Activated CD8-positive, alpha-beta T cell treated with anti-CD3 and anti-CD28 coated beads, Interleukin-2, amount 10 ng/mL, durations not matched to agents 7 days and 5 days (primary cell): ENCODE measurements at regions not wholly inside any gene's neighbourhood (a gene's known extent, or its start where the extent isn't known, plus 50 kb on each side); places are given as distances from the start of the nearest gene placed in this dataset.

Experiments
- ATAC-seq: fragments of 150-1000 bp; cut with Tn5 transposase; one replicate; pipeline ENCODE4 v1.10.0; 2021; ENCODE audit warnings: moderate library complexity
- CTCF ChIA-PET: fragments of 350-600 bp; sonication (Branson Sonifier 250); formaldehyde crosslinking; loops from one replicate; lab custom pipeline; 2021; ENCODE audit warnings: antibody characterized with exemption; lab: Charles Lee
- POLR2A ChIA-PET: fragments of 350-600 bp; sonication (Branson Sonifier 250); formaldehyde crosslinking; loops from one replicate; lab custom pipeline; 2021; ENCODE audit warnings: antibody characterized with exemption; lab: Charles Lee
- DNase-seq: peaks from one replicate; pipeline ENCODE4 v3.0.0-alpha.2; 2020
- H3K27ac Mint-ChIP-seq: one replicate; pipeline ENCODE4 v1.8.0; 2021; ENCODE audit warnings: mild to moderate bottlenecking, mixed read lengths
- H3K27me3 Mint-ChIP-seq: one replicate; pipeline ENCODE4 v1.8.0; 2021; ENCODE audit warnings: low read depth, mixed read lengths
- H3K36me3 Mint-ChIP-seq: one replicate; pipeline ENCODE4 v1.8.0; 2021; ENCODE audit warnings: low read depth, mixed read lengths
- H3K4me1 Mint-ChIP-seq: one replicate; pipeline ENCODE4 v1.8.0; 2021; ENCODE audit warnings: low read depth, mixed read lengths
- H3K4me3 Mint-ChIP-seq: one replicate; pipeline ENCODE4 v1.8.0; 2021; ENCODE audit warnings: mild to moderate bottlenecking, mixed read lengths
- H3K9me3 Mint-ChIP-seq: one replicate; pipeline ENCODE4 v1.8.0; 2022; ENCODE audit warnings: mixed read lengths; ENCODE audit not compliant: insufficient read depth

DNA sequence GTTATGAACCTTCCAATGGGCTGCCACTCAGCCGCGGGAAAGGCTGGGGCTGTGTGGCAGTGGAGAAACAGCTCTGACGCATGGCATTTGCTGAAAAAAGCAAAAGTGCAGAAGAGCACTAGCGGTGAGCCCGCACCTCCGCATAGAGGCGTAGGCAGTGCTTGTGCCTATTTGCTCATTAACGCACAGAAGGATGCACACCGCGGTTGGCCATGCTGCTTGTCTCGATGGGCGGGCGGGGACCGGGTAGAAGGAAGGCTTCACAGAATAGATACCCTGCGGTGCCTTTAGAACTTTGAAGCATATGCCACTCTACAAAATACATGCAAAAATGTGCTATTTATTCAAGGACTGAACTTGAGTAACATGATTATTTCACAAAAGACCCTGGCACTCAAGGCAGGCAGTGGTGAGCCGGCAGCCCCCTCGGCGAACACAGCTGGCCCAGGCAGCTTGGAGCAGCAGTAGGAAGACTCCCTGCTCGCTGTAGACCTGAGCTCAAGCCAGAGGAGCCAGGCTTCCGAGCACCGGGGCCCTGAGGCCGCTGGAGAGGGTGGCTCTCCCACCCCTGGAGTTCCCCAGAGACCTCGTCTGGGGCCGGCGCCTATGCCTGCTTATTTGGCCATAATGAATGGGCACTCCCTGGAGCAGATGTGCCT, 71.5 kb downstream of the SIK1 start:
- Mint-ChIP-seq H3K4me3 (no peak overlapping the region), H3K4me1 (peaks cover 40% of the 10 kb centered on the region), H3K27me3 (no peaks in the 10 kb centered on the region), H3K36me3 (no peaks in the 10 kb centered on the region), H3K27ac (peak overlapping the region; percentile 6), H3K9me3 (no peaks in the 10 kb centered on the region)
- CTCF ChIA-PET: no interaction called here
- POLR2A ChIA-PET: no interaction called here
- DNase-seq: no peak
- no peak for ATAC-seq

DNA sequence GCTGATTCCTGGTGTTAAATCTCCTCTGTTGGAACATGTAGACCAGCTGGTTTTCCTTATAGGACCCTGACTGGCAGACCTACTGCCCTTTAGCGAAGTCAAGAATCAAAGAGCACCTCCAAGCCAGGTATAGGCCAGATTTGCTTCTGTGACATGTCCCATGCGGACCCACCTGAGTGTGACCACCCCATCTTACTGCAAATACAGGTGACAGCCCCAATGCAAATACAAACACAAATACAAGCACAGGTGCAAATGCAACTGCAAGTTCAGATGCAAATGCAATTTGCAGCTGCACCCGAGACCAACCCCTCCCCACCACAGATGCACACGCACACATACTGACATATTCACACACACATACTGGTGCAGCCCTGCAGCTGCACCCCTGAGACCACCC, 72.3 kb downstream of the SIK1 start:
- CTCF ChIA-PET: no interaction called here
- H3K4me1 Mint-ChIP-seq: peaks cover 40% of the 10 kb centered on the region
- H3K4me3 Mint-ChIP-seq: no peak overlapping the region
- POLR2A ChIA-PET: no interaction called here
- H3K27me3 Mint-ChIP-seq: no peaks in the 10 kb centered on the region
- H3K9me3 Mint-ChIP-seq: no peaks in the 10 kb centered on the region
- no peak for ATAC-seq
- no peak for DNase-seq
- H3K36me3 Mint-ChIP-seq: no peaks in the 10 kb centered on the region
- H3K27ac Mint-ChIP-seq: peak overlapping the region; percentile 6

DNA sequence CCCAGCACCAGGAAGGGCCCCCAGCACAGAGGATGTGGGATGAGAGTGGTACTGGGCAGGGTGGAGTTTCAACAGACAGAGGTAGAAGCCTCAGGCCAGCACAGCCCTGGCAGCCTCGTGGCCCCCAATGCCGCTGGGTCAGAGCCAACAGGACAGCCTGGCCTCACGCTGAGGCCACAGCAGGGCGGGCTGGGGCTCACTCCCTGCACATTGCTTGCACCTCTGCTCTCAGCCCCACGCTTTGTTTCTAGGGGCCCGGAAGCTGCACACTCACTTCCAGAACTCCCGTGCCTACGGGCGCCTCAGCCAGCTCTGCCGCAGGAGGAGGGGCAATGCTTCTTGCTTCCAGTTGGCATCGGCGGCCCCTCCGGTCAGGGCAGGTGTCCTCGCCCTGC, 72.9 kb downstream of the SIK1 start:
- ATAC-seq: no peak
- Mint-ChIP-seq H3K9me3 (no peaks in the 10 kb centered on the region), H3K4me3 (no peak overlapping the region), H3K27ac (peak overlapping the region; percentile 25), H3K4me1 (peaks cover 37% of the 10 kb centered on the region), H3K27me3 (no peaks in the 10 kb centered on the region), H3K36me3 (no peaks in the 10 kb centered on the region)
- ChIA-PET CTCF (no interaction called here), POLR2A (interaction anchor here (1.8 kb wide), 1 partner anchor 8 kb away, joined by 8 read pairs; no protein-coding TSS in a partner anchor)
- no peak for DNase-seq

DNA sequence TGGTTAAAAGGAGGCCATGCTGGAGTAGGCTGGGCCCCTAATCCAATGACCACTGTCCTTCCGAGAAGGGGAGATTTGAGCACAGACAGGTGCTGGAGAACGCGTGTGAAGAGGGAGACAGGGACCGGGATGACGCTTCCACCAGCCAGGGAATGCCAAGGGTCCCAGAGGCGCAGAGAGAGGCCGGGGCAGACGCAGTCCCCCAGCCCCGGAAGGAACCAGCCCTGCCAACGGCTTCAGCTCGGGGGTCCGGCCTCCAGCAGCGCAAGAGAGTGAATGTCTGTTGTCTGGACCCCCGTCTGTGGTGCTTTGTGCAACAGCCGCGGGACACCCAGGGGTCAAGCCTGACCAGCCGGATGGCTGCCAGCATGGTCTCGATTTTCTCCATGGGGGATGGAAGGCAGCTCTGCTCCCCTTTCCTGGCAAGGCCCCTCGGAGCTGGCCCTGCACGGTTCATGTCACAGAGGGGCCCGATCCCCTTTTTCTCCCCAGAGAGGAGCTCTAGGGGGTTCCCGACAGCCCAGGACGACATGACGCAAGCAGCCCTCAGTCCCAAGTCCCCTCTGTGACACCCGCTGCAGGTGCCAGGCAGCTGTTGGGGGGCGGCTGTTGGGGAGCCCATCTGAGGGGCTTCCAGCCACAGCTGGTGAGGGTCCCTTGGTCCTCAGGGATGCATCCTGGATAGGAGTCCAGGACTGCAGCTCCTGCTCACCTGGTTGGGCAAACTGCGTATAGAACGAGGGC, 73.5 kb downstream of the SIK1 start:
- no peaks in the 10 kb centered on the region for H3K27me3 Mint-ChIP-seq
- H3K27ac Mint-ChIP-seq: peak overlapping the region; percentile 76
- no peaks in the 10 kb centered on the region for H3K9me3 Mint-ChIP-seq
- POLR2A ChIA-PET: interaction anchor here (1.8 kb wide), 1 partner anchor 8 kb away, joined by 8 read pairs; no protein-coding TSS in a partner anchor
- ATAC-seq (no peak), DNase-seq (no peak)
- H3K4me1 Mint-ChIP-seq: peaks cover 34% of the 10 kb centered on the region
- no peak overlapping the region for H3K4me3 Mint-ChIP-seq
- H3K36me3 Mint-ChIP-seq: no peaks in the 10 kb centered on the region
- CTCF ChIA-PET: no interaction called here

DNA sequence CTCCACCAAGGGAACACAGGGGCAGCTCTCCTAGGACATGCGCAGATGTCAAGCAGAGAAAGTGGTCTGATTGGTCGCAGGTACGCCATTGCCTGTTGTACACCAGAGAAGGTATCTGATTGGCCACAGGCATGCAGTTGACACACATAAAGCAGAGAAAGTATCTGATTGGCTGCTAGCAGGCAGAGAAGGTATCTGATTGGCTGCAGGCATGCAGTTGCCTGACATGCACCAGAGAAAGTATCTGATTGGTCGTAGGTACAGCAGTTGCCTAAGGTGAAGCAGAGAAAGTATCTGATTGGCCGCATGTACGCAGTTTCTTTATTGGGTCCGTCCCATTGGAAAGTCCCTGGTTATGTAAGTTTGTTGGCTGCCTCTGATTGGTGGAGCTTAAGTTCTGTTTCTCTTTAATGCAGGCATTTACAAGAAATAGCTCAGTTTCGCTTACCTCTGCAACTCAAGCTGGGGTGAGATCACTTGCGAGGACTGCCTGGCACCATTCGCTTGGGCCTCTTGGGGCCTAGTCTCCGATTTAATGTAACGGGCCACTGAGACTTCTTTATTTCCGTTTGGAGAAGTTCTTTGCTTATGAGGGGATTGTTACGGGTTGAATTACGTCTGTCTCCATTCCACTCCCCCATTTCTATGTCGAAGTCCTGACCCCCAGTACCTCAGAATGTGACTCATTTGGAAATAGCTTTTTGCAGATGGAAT, 74.2 kb downstream of the SIK1 start:
- H3K36me3 Mint-ChIP-seq: no peaks in the 10 kb centered on the region
- DNase-seq: no peak
- no peaks in the 10 kb centered on the region for H3K9me3 Mint-ChIP-seq
- H3K4me1 Mint-ChIP-seq: peaks cover 34% of the 10 kb centered on the region
- peak; percentile 63 for ATAC-seq
- peak overlapping the region; percentile 76 for H3K27ac Mint-ChIP-seq
- CTCF ChIA-PET: no interaction called here
- H3K27me3 Mint-ChIP-seq: no peaks in the 10 kb centered on the region
- POLR2A ChIA-PET: interaction anchor here (1.8 kb wide), 1 partner anchor 9 kb away, joined by 8 read pairs; no protein-coding TSS in a partner anchor
- no peak overlapping the region for H3K4me3 Mint-ChIP-seq

DNA sequence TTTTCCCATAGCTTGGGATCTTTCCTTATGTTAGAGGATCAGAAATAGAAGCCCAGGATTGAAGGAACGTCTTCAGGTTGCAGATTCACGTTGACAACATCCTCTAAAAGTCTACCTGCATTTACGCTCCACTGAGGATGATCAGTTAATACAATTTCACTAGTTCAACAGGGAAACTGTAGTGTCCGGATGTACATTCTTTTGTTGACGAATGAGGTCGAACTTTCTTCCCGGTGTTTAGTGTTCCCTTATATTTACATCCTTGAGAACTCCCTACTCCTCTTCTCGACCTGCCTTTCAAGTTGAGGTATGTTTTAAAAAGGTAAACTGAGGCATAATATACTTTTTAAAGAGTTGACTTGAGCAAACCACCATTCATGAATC, 74.8 kb downstream of the SIK1 start:
- H3K27me3 Mint-ChIP-seq: no peaks in the 10 kb centered on the region
- H3K4me3 Mint-ChIP-seq: no peak overlapping the region
- H3K36me3 Mint-ChIP-seq: no peaks in the 10 kb centered on the region
- no peaks in the 10 kb centered on the region for H3K9me3 Mint-ChIP-seq
- ChIA-PET CTCF (no interaction called here), POLR2A (interaction anchor here (1.8 kb wide), 1 partner anchor 10 kb away, joined by 8 read pairs; no protein-coding TSS in a partner anchor)
- ATAC-seq (no peak), DNase-seq (no peak)
- peaks cover 34% of the 10 kb centered on the region for H3K4me1 Mint-ChIP-seq
- no peak overlapping the region for H3K27ac Mint-ChIP-seq

DNA sequence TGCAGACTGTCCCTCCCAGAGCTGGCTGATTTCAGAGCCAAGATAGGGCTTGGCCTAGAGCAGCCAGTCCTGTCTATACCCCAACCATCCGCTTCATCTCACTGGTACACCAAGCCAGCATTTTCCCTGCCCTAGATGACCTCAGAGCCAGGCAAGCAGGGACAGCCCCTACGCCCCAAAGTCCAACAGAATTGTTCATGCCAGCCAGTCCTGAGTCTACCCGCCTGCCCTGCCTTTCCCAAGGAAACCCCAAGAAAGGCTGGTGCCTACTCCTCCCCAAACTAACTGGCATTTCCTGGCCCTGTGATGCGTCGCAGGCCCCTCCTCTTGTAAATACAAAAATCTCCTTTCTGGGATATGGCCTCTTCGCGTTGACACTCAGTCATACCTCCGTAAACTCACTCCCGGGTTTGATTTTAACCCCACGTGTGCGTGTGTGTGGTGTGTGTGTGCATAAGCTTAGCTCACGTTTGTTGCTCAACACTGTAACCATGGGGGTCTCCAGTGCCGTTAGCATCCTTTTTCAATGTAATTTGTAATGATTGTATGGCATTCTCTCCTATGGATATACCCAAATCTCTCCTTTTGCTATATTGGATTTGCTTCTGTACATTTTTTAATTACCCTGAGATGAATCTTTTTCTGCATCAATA, 75.3 kb downstream of the SIK1 start:
- CTCF ChIA-PET: no interaction called here
- H3K27me3 Mint-ChIP-seq: no peaks in the 10 kb centered on the region
- POLR2A ChIA-PET: no interaction called here

DNA sequence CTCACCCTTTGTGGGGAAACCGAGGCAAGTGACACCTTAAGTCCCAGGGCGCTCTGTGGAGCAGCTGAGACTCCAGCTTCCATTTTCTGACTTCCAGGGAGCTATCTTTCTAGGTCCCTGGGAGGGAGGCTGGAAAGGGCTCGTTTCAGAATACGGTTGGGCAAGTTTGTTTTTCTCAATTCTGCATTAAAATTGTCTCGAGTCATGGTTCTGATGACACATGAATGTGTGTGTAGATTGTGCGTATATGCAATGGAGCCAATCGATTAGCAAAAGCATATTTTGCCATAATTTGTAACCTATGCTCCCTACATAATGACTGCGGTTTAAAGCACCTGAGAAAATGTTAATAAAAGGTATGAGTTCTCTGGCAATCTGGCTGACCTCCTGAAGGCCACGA, 77.3 kb downstream of the SIK1 start:
- no peak for DNase-seq
- Mint-ChIP-seq H3K4me1 (peaks cover 27% of the 10 kb centered on the region), H3K4me3 (no peak overlapping the region), H3K27ac (no peak overlapping the region), H3K36me3 (no peaks in the 10 kb centered on the region), H3K9me3 (no peaks in the 10 kb centered on the region), H3K27me3 (no peaks in the 10 kb centered on the region)
- ATAC-seq: no peak
- POLR2A ChIA-PET: no interaction called here
- CTCF ChIA-PET: no interaction called here

More for the DNA sequence above, 75.3 kb downstream of the SIK1 start:
- no peaks in the 10 kb centered on the region for H3K36me3 Mint-ChIP-seq
- ATAC-seq (no peak), DNase-seq (no peak)
- H3K4me3 Mint-ChIP-seq: no peak overlapping the region
- peaks cover 33% of the 10 kb centered on the region for H3K4me1 Mint-ChIP-seq
- peak overlapping the region; percentile 26 for H3K27ac Mint-ChIP-seq
- no peaks in the 10 kb centered on the region for H3K9me3 Mint-ChIP-seq

DNA sequence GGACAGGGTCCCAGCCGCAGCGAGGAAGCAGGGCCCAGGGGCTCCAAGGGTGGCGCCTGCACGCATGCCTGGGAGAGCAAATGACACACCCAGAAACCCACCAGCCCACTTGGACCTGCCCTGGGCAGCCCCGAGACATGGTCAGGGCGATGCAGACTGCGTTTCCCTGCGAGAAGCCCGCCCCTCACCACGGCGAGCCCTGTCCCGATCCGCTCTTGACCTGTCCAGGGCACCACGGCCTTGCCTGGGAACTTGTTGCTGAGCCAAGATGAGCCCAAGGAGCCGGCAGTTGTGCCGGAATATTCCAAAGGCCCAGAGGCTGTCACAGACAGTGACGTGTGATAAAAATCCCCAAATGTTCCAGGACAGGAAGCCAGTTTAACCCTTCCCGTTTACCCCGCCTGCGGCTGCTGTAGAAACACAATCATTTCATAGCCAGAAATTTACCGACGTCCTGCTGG, 78.1 kb downstream of the SIK1 start:
- no peak overlapping the region for H3K4me3 Mint-ChIP-seq
- ChIA-PET CTCF (no interaction called here), POLR2A (no interaction called here)
- H3K36me3 Mint-ChIP-seq: no peaks in the 10 kb centered on the region
- H3K27me3 Mint-ChIP-seq: no peaks in the 10 kb centered on the region
- no peak for DNase-seq
- H3K27ac Mint-ChIP-seq: no peak overlapping the region
- peaks cover 21% of the 10 kb centered on the region for H3K4me1 Mint-ChIP-seq
- ATAC-seq: no peak
- no peaks in the 10 kb centered on the region for H3K9me3 Mint-ChIP-seq

DNA sequence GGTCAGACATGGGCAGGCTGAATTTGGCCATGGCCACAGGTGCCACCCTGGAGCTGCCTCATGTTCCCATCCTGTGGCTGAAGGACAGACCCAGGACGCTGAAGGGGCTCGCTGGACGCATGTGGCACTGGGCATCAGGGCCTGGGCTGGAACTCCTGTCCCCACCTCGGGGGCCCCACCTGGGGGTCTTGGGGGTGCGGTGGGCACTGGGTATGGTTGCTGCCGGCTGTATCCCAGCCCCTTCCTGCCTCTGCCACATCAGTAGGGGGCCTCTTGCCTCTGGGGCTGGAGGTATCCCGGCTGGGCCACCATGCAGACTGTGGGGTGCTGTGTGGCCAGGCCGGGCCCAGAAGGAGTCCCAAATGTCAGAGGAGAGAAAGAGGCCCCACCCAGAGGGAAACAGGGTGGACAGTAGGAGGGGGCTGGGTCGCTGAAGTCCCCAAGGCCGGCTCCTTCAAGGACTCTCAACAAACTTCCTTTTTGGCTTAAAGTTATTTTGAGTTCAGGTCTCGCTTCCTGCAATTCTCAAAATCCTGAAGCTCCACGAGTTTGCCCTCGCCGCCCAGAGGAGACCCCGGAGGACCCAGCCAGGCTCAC, 78.7 kb downstream of the SIK1 start:
- no peaks in the 10 kb centered on the region for H3K9me3 Mint-ChIP-seq

DNA sequence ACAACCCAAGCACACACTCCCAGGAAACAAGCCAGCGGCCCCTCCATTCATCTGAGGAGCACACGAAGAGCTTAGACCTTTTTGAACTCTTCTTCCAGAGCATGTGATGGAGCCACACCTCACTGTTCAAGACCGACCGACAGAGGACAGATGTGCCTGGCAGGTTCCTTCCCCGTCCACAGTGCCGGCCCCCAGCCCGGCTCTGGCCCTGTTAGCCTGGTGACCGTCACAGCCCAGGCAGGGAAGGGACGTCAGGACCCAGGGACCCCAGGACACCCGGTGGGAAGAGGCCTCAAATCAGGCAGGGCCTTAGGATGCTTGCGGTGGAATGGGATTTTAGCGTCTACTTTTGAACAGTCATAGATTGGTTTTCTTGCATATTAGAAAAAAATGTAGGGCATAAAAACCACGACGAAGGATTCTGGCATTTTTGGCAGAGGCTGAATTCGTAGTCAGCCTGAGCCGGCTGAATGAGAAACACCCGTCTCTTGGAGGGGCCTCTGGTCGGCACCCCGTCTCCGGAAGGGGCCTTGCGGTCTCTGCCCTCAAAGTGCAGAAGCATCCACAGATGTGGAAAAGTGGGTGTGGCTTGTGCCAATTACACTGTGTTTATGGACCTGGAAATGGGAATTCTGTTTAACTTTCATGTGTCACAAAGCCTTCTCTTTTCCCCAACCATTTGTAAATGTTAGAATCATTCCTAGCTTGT, 79.3 kb downstream of the SIK1 start:
- DNase-seq (no peak), ATAC-seq (no peak)
- Mint-ChIP-seq H3K36me3 (no peaks in the 10 kb centered on the region), H3K27me3 (no peaks in the 10 kb centered on the region), H3K27ac (no peak overlapping the region), H3K9me3 (no peaks in the 10 kb centered on the region), H3K4me1 (peaks cover 10% of the 10 kb centered on the region), H3K4me3 (no peak overlapping the region)
- ChIA-PET POLR2A (no interaction called here), CTCF (no interaction called here)

More for the DNA sequence above, 78.7 kb downstream of the SIK1 start:
- DNase-seq (no peak), ATAC-seq (no peak)
- H3K27me3 Mint-ChIP-seq: no peaks in the 10 kb centered on the region
- no peak overlapping the region for H3K27ac Mint-ChIP-seq
- no peaks in the 10 kb centered on the region for H3K36me3 Mint-ChIP-seq
- ChIA-PET CTCF (no interaction called here), POLR2A (no interaction called here)
- no peak overlapping the region for H3K4me3 Mint-ChIP-seq
- peaks cover 17% of the 10 kb centered on the region for H3K4me1 Mint-ChIP-seq
